HepG2 (cell line): ENCODE measurements at regions not wholly inside any gene's neighbourhood (a gene's known extent, or its start where the extent isn't known, plus 50 kb on each side); places are given as distances from the start of the nearest gene placed in this dataset. TPM values are rescaled to one million over a fixed set of nuclear protein-coding genes. Genes with fewer than 3 reads are reported as not detected.

Source experiments
- microRNA counts: library from miRNA; unstranded; fragments of <30 nt; microRNA quantifications from one replicate; lab custom pipeline; 2015
- microRNA-seq: library from miRNA; unstranded; fragments of <30 nt; microRNA quantifications from one replicate; pipeline ENCODE4, GENCODE V29; 2020
- small RNA-seq, 3 experiments: library from RNA; depleted of rRNA; stranded (forward); fragments of <200 nt; gene quantifications; one replicate each; pipeline ENCODE3, GENCODE V24; 2012; ENCODE audit warnings: low read depth in 2 of 3, low replicate concordance in 1 of 3; ENCODE audit not compliant: insufficient read length in 3 of 3, insufficient read depth in 2 of 3

MicroRNA genes in the stretch of these regions (microRNA counts, 767-probe panel; counts per million panel counts)
- not detected for microRNA hsa-miR-548ab (lab: Ali Mortazavi, UCI)

Small RNA genes in the stretch of these regions (microRNA-seq; reads per million reads assigned to microRNA genes)
- gene MIR548AB: not detected

Small RNA genes in the stretch of these regions (small RNA-seq; reads per million reads assigned to genes)
- 0 reads per million in 3 experiments for gene MIR548AB
- gene NDUFA4P2: 0 reads per million in 3 experiments
- gene RNU1-43P: 0 to 1.9 (median 0.10) reads per million in 3 experiments
- gene RNU6-461P: 0 reads per million in 3 experiments
- 0 reads per million in 3 experiments for gene TUBBP11
